Activated T-helper 1 cell treated with anti-CD3 and anti-CD28 coated beads, Interleukin-12 subunit alpha, Interleukin-12 subunit beta, Interleukin-2, Interleukin-4 antibody, amounts not matched to agents 30 ng/mL and 10 ng/mL and 1 ng/mL, durations not matched to agents 14 hours and 24 hours and 36 hours (primary cell): ENCODE measurements at regions not wholly inside any gene's neighbourhood (a gene's known extent, or its start where the extent isn't known, plus 50 kb on each side); places are given as distances from the start of the nearest gene placed in this dataset.
"Not testable (repeated sequence)": the region's sequence is repeated elsewhere in the genome, so short reads cannot be mapped to it uniquely, and the experiment has no call there.

Experiments
- DNase-seq: peaks from one replicate; pipeline ENCODE4 v3.0.0; 2021; ENCODE audit warnings: low spot score
- H3K27ac Mint-ChIP-seq: one replicate; pipeline ENCODE4 v1.8.0; 2021; ENCODE audit warnings: mild to moderate bottlenecking, mixed read lengths
- H3K27me3 Mint-ChIP-seq: one replicate; pipeline ENCODE4 v1.8.0; 2022; ENCODE audit warnings: mild to moderate bottlenecking, moderate library complexity, mixed read lengths; ENCODE audit not compliant: insufficient read depth
- H3K36me3 Mint-ChIP-seq: one replicate; pipeline ENCODE4 v1.8.0; 2021; ENCODE audit warnings: low read depth, mixed read lengths
- H3K4me1 Mint-ChIP-seq: one replicate; pipeline ENCODE4 v1.8.0; 2021; ENCODE audit warnings: low read depth, mixed read lengths
- H3K4me3 Mint-ChIP-seq: one replicate; pipeline ENCODE4 v1.8.0; 2021; ENCODE audit warnings: mild to moderate bottlenecking, moderate library complexity, mixed read lengths
- H3K9me3 Mint-ChIP-seq: one replicate; pipeline ENCODE4 v1.8.0; 2021; ENCODE audit warnings: mixed read lengths
- intact Hi-C: fragments of 100-400 bp; cut with micrococcal nuclease; formaldehyde crosslinking; loops from one replicate; pipeline ENCODE4 v1.15.1; 2024

DNA sequence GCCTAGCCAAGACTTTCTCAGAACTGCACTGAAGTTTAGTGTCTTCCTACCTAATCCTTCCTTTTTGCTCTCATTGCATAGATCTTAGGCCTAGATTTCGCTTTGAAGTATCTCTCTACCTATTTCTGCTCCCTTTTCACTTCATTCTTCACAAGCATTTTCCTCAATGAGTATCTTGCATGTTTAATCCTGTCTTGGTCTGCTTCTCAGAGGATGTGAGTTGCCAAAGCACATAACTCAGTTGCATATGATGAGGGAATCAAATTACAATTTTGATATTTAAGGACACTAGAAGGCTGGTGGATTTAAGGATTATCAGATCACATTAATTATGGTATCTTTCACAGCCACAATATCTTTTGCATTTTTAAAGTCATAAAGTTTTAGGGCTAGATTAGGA is 195.5 kb upstream of the DAAM1 start:
- Mint-ChIP-seq H3K27me3 (peaks cover 2% of the 10 kb centered on the region), H3K9me3 (peaks cover 4% of the 10 kb centered on the region), H3K4me3 (no peak overlapping the region), H3K27ac (no peak overlapping the region), H3K4me1 (no peaks in the 10 kb centered on the region), H3K36me3 (no peaks in the 10 kb centered on the region)
- DNase-seq = no peak
- intact Hi-C loops = no loop called here

DNA sequence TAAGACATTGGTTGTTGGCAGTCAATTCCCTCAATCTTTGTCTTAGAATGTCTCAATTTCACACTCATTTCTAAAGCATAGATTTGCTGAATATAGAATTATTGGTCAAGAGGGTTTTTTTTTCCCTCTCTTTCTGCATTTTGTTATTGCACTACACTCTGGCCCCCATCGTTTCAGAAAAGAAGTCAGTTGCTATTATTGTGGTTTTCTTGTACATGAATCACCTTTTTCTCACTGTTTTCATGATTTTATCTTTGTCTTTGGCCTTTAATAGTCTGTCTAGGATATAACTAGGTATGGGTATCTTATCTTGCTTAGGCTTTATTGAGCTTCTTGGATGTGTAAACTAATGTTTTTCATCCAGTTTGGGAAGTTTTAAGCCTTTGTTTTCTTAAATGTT is 194.3 kb upstream of the DAAM1 start:
- intact Hi-C loops = no loop called here
- Mint-ChIP-seq H3K36me3 (no peaks in the 10 kb centered on the region), H3K27me3 (no peaks in the 10 kb centered on the region), H3K4me3 (no peak overlapping the region), H3K27ac (no peak overlapping the region), H3K9me3 (peaks cover 4% of the 10 kb centered on the region), H3K4me1 (no peaks in the 10 kb centered on the region)
- no peak for DNase-seq

DNA sequence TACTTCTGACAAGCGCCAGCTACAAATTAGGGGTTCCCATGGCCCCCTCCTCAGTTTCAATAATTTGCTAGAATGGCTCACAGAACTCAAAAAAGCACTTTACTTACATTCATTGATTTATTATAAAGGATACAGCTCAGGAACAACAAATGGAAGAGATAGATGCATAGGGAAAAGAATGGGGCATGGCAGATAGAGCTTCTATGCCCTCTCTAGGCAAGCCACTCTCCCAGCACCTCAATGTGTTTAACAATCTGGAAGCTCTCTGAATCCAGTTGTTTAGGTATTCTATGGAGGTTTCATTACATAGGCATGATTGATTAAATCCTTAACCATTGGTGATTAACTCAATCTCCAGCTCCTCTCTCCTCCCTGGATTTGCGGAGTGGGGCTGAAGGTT is 184.5 kb upstream of the DAAM1 start:
- Mint-ChIP-seq H3K4me3 (no peak overlapping the region), H3K4me1 (no peaks in the 10 kb centered on the region), H3K27me3 (no peaks in the 10 kb centered on the region), H3K9me3 (no peaks in the 10 kb centered on the region), H3K36me3 (no peaks in the 10 kb centered on the region), H3K27ac (no peak overlapping the region)
- intact Hi-C loops = no loop called here
- no peak for DNase-seq

DNA sequence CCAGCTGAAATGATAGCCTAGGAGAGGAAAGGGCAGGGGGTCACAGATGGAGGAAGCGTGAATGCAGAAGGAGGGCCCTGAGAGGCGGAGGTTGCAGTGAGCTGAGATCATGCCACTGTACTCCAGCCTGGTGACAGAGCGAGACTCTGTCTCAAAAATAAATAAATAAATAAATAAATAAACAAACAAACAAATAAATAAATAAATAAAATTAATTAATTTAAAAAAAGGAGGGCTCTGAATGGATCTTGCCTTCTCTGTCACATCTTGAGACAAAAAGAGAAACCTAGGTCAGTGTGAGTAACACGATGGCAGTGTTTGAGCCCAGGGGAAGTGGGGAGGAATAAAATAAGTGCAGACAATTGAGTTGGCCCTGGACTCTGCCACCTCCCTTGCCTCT is 182.3 kb upstream of the DAAM1 start:
- H3K4me3 Mint-ChIP-seq, H3K27me3 Mint-ChIP-seq, DNase-seq, H3K36me3 Mint-ChIP-seq, H3K4me1 Mint-ChIP-seq, intact Hi-C loops, H3K9me3 Mint-ChIP-seq, H3K27ac Mint-ChIP-seq: not testable (repeated sequence)

GRCh38 chr14:59009967-59010366 is 178.5 kb upstream of the DAAM1 start:
- H3K27me3 Mint-ChIP-seq = peaks cover 5% of the 10 kb centered on the region
- H3K4me1 Mint-ChIP-seq = no peaks in the 10 kb centered on the region
- no peak overlapping the region for H3K27ac Mint-ChIP-seq
- peaks cover 14% of the 10 kb centered on the region for H3K9me3 Mint-ChIP-seq
- DNase-seq = no peak
- H3K36me3 Mint-ChIP-seq = no peaks in the 10 kb centered on the region
- intact Hi-C loops = no loop called here
- no peak overlapping the region for H3K4me3 Mint-ChIP-seq

- Mint-ChIP-seq H3K4me1 (no peaks in the 10 kb centered on the region), H3K4me3 (no peak overlapping the region), H3K27me3 (peaks cover 5% of the 10 kb centered on the region), H3K36me3 (no peaks in the 10 kb centered on the region), H3K9me3 (peaks cover 14% of the 10 kb centered on the region), H3K27ac (no peak overlapping the region)
- no peak for DNase-seq
- intact Hi-C loops = no loop called here
Measured at GRCh38 chr14:59013672-59014298, 174.7 kb upstream of the DAAM1 start.

GRCh38 chr14:59015482-59015881 is 173.0 kb upstream of the DAAM1 start:
- Mint-ChIP-seq H3K27me3 (peaks cover 5% of the 10 kb centered on the region), H3K4me3 (no peak overlapping the region), H3K4me1 (no peaks in the 10 kb centered on the region), H3K9me3 (peaks cover 14% of the 10 kb centered on the region), H3K27ac (no peak overlapping the region), H3K36me3 (no peaks in the 10 kb centered on the region)
- intact Hi-C loops = no loop called here
- no peak for DNase-seq

DNA sequence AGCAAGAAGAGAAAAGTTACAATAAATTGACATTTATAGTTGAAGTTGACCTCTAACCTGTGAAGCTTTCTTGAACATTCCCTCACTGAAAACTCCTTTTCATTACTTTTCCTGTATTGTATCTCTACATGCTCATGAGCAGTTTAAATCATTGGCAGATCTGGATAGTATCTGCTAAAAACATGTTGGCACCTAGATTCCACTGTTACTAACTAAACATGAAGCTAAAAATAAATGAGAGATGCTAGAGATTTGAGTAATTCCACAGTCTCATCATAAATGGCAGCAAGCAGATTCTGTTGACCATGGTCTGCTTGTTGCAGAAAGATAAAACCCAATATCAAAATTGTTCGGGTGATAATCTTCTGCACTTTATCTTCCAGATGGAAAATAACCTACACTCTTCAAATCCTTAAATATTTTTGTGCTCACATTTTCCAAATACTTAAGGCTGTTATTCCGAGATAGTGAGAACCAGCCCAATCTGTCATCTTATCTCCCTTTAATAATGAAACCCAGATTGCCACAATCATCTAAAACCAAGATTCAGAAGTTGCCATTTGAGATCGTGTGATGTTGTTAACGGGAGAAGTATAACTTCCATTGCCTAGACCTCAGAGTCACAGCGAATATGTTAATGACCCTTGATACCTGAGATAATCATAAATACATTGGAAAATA is 171.0 kb upstream of the DAAM1 start:
- Mint-ChIP-seq H3K27ac (no peak overlapping the region), H3K36me3 (no peaks in the 10 kb centered on the region), H3K9me3 (peaks cover 11% of the 10 kb centered on the region), H3K4me3 (no peak overlapping the region), H3K27me3 (peaks cover 3% of the 10 kb centered on the region), H3K4me1 (no peaks in the 10 kb centered on the region)
- intact Hi-C loops = no loop called here
- no peak for DNase-seq

DNA sequence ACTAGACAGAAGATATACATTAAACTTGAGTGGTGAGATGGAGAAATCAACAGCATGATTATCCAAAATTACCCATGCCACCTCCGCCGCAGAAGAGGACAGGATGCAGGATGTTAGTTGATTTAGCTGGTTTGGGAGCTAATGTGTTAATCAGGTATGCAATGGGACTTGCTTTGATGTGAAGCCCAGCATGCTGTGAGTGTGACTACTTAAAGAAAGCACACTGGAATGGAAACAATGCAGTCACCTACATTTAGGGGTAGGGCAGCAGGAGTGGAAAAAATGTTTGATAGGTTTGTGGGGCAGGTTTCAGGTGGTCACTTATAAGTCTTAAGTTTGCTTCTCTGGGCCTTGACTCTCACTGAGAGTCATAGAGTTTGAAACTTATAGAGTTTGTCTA is 170.0 kb upstream of the DAAM1 start:
- peaks cover 3% of the 10 kb centered on the region for H3K9me3 Mint-ChIP-seq
- no peaks in the 10 kb centered on the region for H3K4me1 Mint-ChIP-seq
- no peaks in the 10 kb centered on the region for H3K36me3 Mint-ChIP-seq
- H3K27me3 Mint-ChIP-seq = peaks cover 2% of the 10 kb centered on the region
- intact Hi-C loops = no loop called here
- DNase-seq = no peak
- H3K27ac Mint-ChIP-seq = no peak overlapping the region
- H3K4me3 Mint-ChIP-seq = no peak overlapping the region

DNA sequence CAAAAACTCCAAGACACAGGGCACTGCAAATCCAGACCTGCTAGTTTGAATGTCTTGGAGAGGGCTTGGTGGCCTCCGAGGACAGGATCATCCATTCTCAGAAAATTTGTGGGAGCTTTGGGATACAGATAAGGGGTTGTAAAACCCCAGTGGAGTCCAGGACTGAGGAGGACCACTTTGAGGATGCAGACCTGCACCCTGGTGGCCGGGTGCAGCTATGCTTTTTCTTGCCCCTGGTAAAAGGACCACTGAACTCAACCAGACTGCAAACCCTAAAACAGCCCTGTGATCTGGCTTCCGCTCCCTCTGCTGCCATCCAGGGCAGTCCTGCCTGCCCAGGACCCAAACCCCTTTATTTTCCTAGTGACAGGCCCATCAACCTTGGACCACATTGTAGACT is 169.5 kb upstream of the DAAM1 start:
- Mint-ChIP-seq H3K27ac (no peak overlapping the region), H3K4me3 (no peak overlapping the region), H3K27me3 (no peaks in the 10 kb centered on the region), H3K36me3 (no peaks in the 10 kb centered on the region), H3K4me1 (no peaks in the 10 kb centered on the region), H3K9me3 (no peaks in the 10 kb centered on the region)
- intact Hi-C loops = no loop called here
- DNase-seq = no peak

DNA sequence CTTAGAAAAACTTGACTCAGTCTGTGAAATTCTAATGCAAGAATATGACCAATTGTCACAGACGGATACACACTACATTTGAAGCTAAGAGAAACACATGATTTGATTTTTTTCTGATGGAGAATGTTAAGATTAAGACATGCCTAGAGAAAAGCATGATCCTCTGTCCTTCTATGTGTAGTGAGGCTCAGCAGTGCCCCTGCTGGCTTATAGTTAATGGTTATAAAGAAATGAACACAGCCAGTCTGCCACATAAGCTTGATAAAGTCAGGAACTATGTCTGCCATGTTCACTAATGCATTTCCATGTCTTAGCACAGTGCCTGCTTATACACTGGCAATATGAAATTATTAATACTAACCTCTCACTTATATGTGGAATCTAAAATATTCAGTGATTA is 168.1 kb upstream of the DAAM1 start:
- H3K36me3 Mint-ChIP-seq = no peaks in the 10 kb centered on the region
- no peaks in the 10 kb centered on the region for H3K9me3 Mint-ChIP-seq
- H3K4me1 Mint-ChIP-seq = no peaks in the 10 kb centered on the region
- peaks cover 3% of the 10 kb centered on the region for H3K27me3 Mint-ChIP-seq
- H3K27ac Mint-ChIP-seq = no peak overlapping the region
- no peak for DNase-seq
- H3K4me3 Mint-ChIP-seq = no peak overlapping the region
- intact Hi-C loops = loop anchor here (2.0 to 10.0 kb wide), 2 partner anchors 380 to 516 kb away; no protein-coding TSS in a partner anchor

DNA sequence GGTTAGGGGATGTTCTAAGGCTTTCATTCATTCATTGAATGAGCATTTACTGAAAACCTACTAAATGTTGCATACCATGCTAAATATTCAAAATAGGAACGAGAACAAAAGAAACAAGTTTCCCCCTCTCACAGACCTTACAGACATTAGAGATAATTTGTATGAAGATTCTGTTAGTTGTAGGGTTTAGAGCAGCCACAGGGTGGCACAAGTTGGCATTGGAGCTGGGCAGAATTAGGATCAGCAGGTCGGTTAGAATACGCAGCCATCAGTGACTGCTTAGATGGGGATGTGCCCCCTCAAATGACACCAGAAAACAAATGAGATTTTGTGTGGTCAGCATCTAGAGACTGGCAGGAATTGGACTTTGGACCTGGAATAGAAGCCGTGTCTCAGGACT is 166.3 kb upstream of the DAAM1 start:
- Mint-ChIP-seq H3K4me3 (no peak overlapping the region), H3K27ac (no peak overlapping the region), H3K36me3 (no peaks in the 10 kb centered on the region), H3K27me3 (peaks cover 3% of the 10 kb centered on the region), H3K9me3 (no peaks in the 10 kb centered on the region), H3K4me1 (no peaks in the 10 kb centered on the region)
- no peak for DNase-seq
- intact Hi-C loops = loop anchor here (10.0 kb wide), 1 partner anchor 517 kb away; no protein-coding TSS in a partner anchor

GRCh38 chr14:59026081-59026480 is 162.4 kb upstream of the DAAM1 start:
- no peak overlapping the region for H3K4me3 Mint-ChIP-seq
- no peaks in the 10 kb centered on the region for H3K9me3 Mint-ChIP-seq
- intact Hi-C loops = loop anchor here (10.0 kb wide), 1 partner anchor 521 kb away; no protein-coding TSS in a partner anchor
- no peak for DNase-seq
- H3K4me1 Mint-ChIP-seq = no peaks in the 10 kb centered on the region
- H3K27ac Mint-ChIP-seq = no peak overlapping the region
- H3K36me3 Mint-ChIP-seq = no peaks in the 10 kb centered on the region
- peaks cover 3% of the 10 kb centered on the region for H3K27me3 Mint-ChIP-seq
